Spleen (tissue), 7 donors: ENCODE measurements at regions not wholly inside any gene's neighbourhood (a gene's known extent, or its start where the extent isn't known, plus 50 kb on each side); places are given as distances from the start of the nearest gene placed in this dataset.

Experiments
- POLR2A ChIP-seq, 3 donors: fragments of 450-650 bp; IDR thresholded peaks; one replicate each; pipeline ENCODE4 v1.5.1; 2017; ENCODE audit warnings: antibody characterized with exemption in 3 of 3, mild to moderate bottlenecking in 1 of 3
- TF ChIP-seq, protein P1 (sequence below), 11 experiments: fragments of 200-600 bp in 7 of 11; fragments of 450-650 bp in 4 of 11; sonication (generic) in 4 of 11; IDR thresholded peaks in 8 of 11; conservative IDR thresholded peaks in 3 of 11; 1 replicate in 7 of 11; 2 replicates in 4 of 11; pipeline versions ENCODE4 v1.4.0 to v1.8.0; 2016 to 2021; ENCODE audit warnings: antibody characterized with exemption in 11 of 11, inconsistent platforms in 4 of 11, mild to moderate bottlenecking in 1 of 11
- donor health status: DM: no; HTN: no; CAD: no; lungs with moderate emphysema.
- donor health status: DM: no; HTN: no; CAD: no.
- donor health status: DM: no; HTN: no; CAD: no.

DNA sequence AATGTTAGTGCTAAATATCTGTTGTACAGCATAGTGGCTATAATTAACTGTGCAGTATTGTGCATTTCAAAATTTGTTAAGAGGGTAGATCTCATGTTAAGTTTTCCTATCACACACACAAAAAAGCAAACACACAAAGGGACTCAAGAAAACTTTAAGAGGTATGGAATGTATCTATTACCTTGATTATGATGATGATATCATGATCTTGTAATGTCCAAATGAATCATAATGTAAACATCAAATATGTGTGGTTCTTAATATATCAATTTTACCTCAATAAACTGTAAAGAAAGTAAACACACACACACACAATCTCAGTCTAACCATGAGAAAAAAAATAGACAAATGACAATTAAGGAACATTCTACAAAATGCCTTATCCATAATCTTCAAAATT lies 934.6 kb downstream of the SLITRK1 start:
- TF ChIP-seq, protein P1, sequence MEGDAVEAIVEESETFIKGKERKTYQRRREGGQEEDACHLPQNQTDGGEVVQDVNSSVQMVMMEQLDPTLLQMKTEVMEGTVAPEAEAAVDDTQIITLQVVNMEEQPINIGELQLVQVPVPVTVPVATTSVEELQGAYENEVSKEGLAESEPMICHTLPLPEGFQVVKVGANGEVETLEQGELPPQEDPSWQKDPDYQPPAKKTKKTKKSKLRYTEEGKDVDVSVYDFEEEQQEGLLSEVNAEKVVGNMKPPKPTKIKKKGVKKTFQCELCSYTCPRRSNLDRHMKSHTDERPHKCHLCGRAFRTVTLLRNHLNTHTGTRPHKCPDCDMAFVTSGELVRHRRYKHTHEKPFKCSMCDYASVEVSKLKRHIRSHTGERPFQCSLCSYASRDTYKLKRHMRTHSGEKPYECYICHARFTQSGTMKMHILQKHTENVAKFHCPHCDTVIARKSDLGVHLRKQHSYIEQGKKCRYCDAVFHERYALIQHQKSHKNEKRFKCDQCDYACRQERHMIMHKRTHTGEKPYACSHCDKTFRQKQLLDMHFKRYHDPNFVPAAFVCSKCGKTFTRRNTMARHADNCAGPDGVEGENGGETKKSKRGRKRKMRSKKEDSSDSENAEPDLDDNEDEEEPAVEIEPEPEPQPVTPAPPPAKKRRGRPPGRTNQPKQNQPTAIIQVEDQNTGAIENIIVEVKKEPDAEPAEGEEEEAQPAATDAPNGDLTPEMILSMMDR (IDR thresholded peaks at IDR 0.05 in 8 of 11, conservative IDR thresholded peaks at IDR 0.05 in 3 of 11), result no peak
- no peak for TF ChIP-seq POLR2A (IDR thresholded peaks at IDR 0.05)
